ENCODE measurements at regions not wholly inside any gene's neighbourhood (a gene's known extent, or its start where the extent isn't known, plus 50 kb on each side); places are given as distances from the start of the nearest gene placed in this dataset.

GRCh38 chr6:144621332-144621731, 336.2 kb downstream of the UTRN start:
- H3K4me3 ChIP-seq (ENCODE audit: low read depth, low read length) = no peak overlapping the region
- DNase-seq (ENCODE audit: low read depth) = no peak
- TF ChIP-seq CTCF (IDR thresholded peaks at IDR 0.05; ENCODE audit: insufficient read depth, low read depth, low read length) = no peak

GRCh38 chr6:144624246-144624645, 339.1 kb downstream of the UTRN start:
- no peak overlapping the region for H3K4me3 ChIP-seq (ENCODE audit: low read depth, low read length)
- DNase-seq (ENCODE audit: low read depth) = no peak
- TF ChIP-seq CTCF (IDR thresholded peaks at IDR 0.05; ENCODE audit: insufficient read depth, low read depth, low read length) = no peak

- H3K4me3 ChIP-seq (ENCODE audit: low read depth, low read length) = no peak overlapping the region
- no peak for TF ChIP-seq CTCF (IDR thresholded peaks at IDR 0.05; ENCODE audit: insufficient read depth, low read depth, low read length)
- DNase-seq (ENCODE audit: low read depth) = no peak
Observed at GRCh38 chr6:144624716-144625115, 339.6 kb downstream of the UTRN start.

- TF ChIP-seq CTCF (IDR thresholded peaks at IDR 0.05; ENCODE audit: insufficient read depth, low read depth, low read length) = no peak
Observed at GRCh38 chr6:144630857-144631256, 345.7 kb downstream of the UTRN start.

GRCh38 chr6:144632266-144632665, 347.1 kb downstream of the UTRN start:
- no peak for TF ChIP-seq CTCF (IDR thresholded peaks at IDR 0.05; ENCODE audit: insufficient read depth, low read depth, low read length)
- H3K4me3 ChIP-seq (ENCODE audit: low read depth, low read length) = no peak overlapping the region
- no peak for DNase-seq (ENCODE audit: low read depth)

More at GRCh38 chr6:144630857-144631256, 345.7 kb downstream of the UTRN start:
- DNase-seq (ENCODE audit: low read depth) = no peak
- H3K4me3 ChIP-seq (ENCODE audit: low read depth, low read length) = no peak overlapping the region

GRCh38 chr6:144633886-144634285, 348.8 kb downstream of the UTRN start:
- no peak for TF ChIP-seq CTCF (IDR thresholded peaks at IDR 0.05; ENCODE audit: insufficient read depth, low read depth, low read length)
- H3K4me3 ChIP-seq (ENCODE audit: low read depth, low read length) = no peak overlapping the region
- no peak for DNase-seq (ENCODE audit: low read depth)

- H3K4me3 ChIP-seq (ENCODE audit: low read depth, low read length) = no peak overlapping the region
- no peak for DNase-seq (ENCODE audit: low read depth)
- TF ChIP-seq CTCF (IDR thresholded peaks at IDR 0.05; ENCODE audit: insufficient read depth, low read depth, low read length) = no peak
Observed at GRCh38 chr6:144634371-144634770, 349.2 kb downstream of the UTRN start.

Data from fibroblast of villous mesenchyme (primary cell).